ENCODE measurements at regions not wholly inside any gene's neighbourhood (a gene's known extent, or its start where the extent isn't known, plus 50 kb on each side); places are given as distances from the start of the nearest gene placed in this dataset.

- TF ChIP-seq CTCF (conservative IDR thresholded peaks at IDR 0.05 in 1 of 2, IDR thresholded peaks at IDR 0.05 in 1 of 2; ENCODE audit: extremely low read depth in 1 of 2, insufficient read depth in 1 of 2, low read depth in 1 of 2, low read length in 2 of 2), result no peak
- TF ChIP-seq EZH2 (IDR thresholded peaks at IDR 0.05; ENCODE audit: borderline replicate concordance, low read length), result no peak
Observed at GRCh38 chr12:88662093-88662492, 81.8 kb upstream of the KITLG start.

Data from mammary epithelial cell (primary cell).